ENCODE measurements at regions not wholly inside any gene's neighbourhood (a gene's known extent, or its start where the extent isn't known, plus 50 kb on each side); places are given as distances from the start of the nearest gene placed in this dataset.
"Not testable (repeated sequence)": the region's sequence is repeated elsewhere in the genome, so short reads cannot be mapped to it uniquely, and the experiment has no call there.

DNA sequence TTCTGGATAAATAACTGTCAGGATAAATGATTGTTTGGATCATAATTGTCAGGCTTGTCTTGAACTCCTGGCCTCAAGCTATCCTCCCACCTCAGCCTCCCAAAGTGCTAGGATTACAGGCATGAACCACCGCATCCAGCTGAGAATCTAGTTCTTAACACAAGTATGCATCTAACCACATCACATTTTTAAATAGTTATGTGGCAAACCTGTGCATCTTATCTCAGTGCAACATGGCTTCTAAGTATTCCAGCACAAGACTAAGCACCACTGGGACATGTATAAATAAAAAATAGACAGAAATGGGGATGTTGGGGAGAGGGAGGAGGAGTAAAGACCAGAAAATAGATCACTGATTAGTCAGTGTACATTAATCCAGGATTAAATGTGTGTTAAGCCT is 74.7 kb upstream of the TBL1X start:
- no peak for DNase-seq

GRCh38 chrX:9390693-9391368 is 74.0 kb upstream of the TBL1X start:
- no peak for DNase-seq

GRCh38 chrX:9392445-9392844 is 72.4 kb upstream of the TBL1X start:
- no peak for DNase-seq

GRCh38 chrX:9393571-9393970 is 71.3 kb upstream of the TBL1X start:
- DNase-seq, result no peak

GRCh38 chrX:9394212-9394611 is 70.6 kb upstream of the TBL1X start:
- DNase-seq, result no peak

DNA sequence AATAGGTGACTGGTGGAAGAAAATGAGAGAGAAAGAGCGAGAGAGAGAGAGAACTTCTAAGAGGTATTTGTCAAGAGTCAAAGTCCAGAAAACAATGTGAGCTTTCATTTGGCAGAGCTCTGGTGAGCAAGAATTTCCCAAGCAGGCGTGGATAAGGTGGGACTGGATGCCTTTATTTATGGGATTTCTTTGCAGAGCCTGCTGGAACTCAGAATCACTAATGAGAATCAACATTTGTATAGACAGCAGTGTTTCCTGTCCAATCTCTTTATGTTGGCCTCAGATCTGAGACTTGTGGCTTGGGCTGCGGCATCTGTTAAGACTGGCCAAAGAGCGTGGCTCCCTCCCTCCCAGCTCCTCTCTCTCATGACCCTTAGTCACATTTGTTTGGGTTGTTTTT is 67.9 kb upstream of the TBL1X start:
- DNase-seq, result no peak

- DNase-seq, result no peak
These were observed 63.8 kb upstream of the TBL1X start for GRCh38 chrX:9401051-9401450.

GRCh38 chrX:9403374-9403773 is 61.5 kb upstream of the TBL1X start:
- no peak for DNase-seq

DNA sequence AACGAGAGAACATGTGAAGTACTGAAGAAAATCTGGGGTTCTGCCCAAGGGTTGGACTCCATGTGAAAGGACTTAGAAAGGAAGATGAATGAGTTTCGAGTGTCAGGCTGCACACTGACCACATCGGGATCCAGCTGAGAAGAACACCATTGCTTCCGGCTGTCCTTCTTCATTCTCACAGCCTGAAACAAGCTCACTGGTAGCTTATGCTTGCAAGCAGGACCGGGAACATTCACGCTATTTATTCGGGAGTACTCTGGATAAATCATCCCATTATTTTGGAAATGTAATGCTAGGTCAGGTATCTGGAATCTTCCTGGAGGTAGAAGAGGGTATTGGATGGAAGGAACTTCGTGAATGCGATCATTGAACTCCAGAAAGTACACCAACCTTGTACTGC is 59.2 kb upstream of the TBL1X start:
- not testable (repeated sequence) for DNase-seq

DNA sequence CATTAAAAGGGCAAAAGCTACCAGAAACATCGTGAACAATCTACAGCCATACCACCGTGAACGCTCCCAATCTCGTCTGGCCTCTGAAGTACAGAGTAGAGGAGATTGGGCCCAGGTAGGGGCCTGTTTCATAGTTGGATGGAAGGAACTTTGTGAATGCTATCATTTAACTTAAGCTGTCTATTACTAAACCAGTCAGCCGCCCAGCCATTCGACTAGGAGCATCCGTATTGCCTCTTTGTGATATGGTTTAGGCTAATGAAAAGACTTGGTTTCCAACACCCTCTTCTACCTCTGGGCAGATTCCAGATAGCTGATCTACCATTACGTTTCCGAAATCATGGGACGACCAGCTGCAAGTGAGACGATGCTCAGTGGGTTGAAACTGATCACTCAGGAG is 54.0 kb upstream of the TBL1X start:
- not testable (repeated sequence) for DNase-seq

GRCh38 chrX:9411682-9412081 is 53.2 kb upstream of the TBL1X start:
- DNase-seq, result not testable (repeated sequence)

GRCh38 chrX:9414416-9414815 is 50.4 kb upstream of the TBL1X start:
- DNase-seq, result no peak

Measured in T1000 (cell line).